SK-N-SH treated with all-trans-retinoic acid at 6 μM for 48 hours (cell line): ENCODE measurements at regions not wholly inside any gene's neighbourhood (a gene's known extent, or its start where the extent isn't known, plus 50 kb on each side); places are given as distances from the start of the nearest gene placed in this dataset.

Experiments used
- OSR1 ChIP-seq: fragments of 250-450 bp; sonication (Bioruptor Pico); IDR thresholded peaks from 2 replicates; pipeline ENCODE4 v1.8.0; 2022; ENCODE audit warnings: moderate library complexity, mild to moderate bottlenecking, inconsistent platforms
- PPARA ChIP-seq: fragments of 250-450 bp; sonication (Bioruptor Pico); IDR thresholded peaks from 2 replicates; pipeline ENCODE4 v1.5.0; 2020; ENCODE audit warnings: mild to moderate bottlenecking, borderline replicate concordance

DNA sequence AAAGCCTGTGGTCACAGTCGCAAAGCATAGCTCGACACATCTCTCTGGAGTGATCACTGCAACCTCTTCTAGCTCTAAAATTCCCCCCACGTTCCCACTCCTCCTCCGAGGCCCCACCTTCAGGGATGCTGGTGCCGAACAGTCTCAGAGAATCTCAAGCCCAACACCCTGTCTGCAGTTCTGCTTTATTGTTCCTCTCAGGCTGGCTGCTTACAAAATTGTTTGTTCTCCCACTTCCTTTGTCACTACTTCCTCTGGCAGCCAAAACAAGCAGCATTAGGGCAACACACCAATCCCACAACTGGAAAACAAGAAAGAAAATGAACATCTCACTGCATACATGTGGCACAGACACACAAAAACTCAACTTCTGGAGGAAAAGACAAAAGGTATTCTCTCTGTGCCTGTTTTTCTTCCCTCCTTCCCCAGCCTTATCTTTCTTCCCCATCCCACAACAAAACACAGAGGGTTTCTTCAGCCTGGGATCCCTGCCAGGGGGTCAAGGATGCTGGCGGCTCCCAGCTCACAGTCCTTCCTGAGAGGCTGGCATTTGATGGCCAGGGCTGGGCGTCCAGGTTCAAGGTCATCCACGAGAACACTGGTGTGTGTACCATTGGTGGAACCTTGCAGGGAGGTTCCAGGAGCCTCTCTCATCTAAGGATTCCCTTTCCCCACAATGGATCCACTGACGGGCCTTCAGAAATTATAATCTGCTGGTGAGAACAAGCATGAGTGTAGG lies 108.4 kb downstream of the TMCO5A start:
- TF ChIP-seq OSR1 (CRISPR knock-in tag): no peak
- TF ChIP-seq PPARA (CRISPR knock-in tag): no peak
